GM18907 (cell line): ENCODE measurements at regions not wholly inside any gene's neighbourhood (a gene's known extent, or its start where the extent isn't known, plus 50 kb on each side); places are given as distances from the start of the nearest gene placed in this dataset.
"Not testable (repeated sequence)": the region's sequence is repeated elsewhere in the genome, so short reads cannot be mapped to it uniquely, and the experiment has no call there.

Source experiments
- ATAC-seq: cut with Tn5 transposase; IDR thresholded peaks from one replicate; pipeline ENCODE4 v1.9.1; 2021; ENCODE audit warnings: mild to moderate bottlenecking, moderate library complexity; ENCODE audit not compliant: unreplicated experiment

DNA sequence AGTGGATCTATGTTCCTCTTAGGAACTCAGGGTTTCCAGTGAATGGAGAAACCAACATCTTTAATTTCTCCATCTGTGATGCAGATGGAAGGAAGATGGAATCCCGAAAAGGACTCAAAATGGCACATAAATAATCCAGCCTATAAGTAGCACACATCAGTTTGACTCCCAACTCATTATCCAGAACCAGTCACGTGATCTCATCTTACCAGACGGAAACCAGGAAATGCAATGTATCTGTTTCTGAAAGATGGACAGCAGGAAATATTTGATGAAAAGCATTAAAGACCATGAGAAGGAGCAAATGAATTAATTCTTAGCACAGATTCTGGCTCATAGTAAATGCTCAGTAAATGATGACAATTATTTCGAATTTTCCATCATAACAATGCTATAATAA, 443.1 kb upstream of the FMR1 start:
- ATAC-seq: no peak

GRCh38 chrX:147476008-147476407, 435.7 kb upstream of the FMR1 start:
- no peak for ATAC-seq

DNA sequence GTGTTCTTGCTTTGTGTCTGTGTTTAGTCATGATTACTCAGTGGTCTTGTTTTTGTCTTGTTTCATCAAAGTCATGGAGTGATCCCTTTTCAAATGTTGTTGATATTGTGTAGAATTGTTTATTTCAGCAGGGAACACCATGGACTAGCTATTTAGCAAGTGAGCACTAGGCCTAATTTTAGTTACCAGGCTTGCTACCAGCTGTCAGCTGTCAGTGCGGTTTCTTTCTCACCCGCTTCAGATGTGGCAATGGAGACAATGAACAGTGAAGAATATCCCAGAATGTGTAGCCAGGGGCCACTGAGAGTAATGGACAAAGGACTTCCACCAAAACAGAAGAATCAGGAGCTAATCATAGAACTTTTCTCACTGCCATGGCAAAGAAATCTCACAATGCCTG, 432.8 kb upstream of the FMR1 start:
- no peak for ATAC-seq

DNA sequence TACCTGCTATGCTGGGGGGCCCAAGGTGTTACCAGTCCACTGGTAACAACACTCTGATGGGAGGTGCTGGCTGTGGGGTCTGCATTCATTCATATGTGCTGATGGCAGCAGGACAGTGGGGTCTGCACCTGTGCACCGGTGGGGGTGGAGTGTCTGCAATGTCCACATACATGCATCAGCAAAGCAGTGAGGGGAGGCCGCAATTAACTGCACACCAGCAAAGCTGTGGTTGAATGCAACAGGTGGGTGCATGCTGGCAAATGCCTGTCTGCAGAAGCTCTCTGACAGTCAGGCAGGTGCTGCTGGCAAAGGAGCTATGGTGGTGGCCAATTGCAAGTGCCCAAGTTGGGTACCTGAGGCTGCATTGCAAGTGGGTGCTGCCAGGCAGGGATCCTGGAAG, 426.5 kb upstream of the FMR1 start:
- no peak for ATAC-seq

- no peak for ATAC-seq
Observed at GRCh38 chrX:147494365-147494764, 417.4 kb upstream of the FMR1 start.

GRCh38 chrX:147498796-147499195, 412.9 kb upstream of the FMR1 start:
- no peak for ATAC-seq

GRCh38 chrX:147522981-147523380, 388.7 kb upstream of the FMR1 start:
- no peak for ATAC-seq

DNA sequence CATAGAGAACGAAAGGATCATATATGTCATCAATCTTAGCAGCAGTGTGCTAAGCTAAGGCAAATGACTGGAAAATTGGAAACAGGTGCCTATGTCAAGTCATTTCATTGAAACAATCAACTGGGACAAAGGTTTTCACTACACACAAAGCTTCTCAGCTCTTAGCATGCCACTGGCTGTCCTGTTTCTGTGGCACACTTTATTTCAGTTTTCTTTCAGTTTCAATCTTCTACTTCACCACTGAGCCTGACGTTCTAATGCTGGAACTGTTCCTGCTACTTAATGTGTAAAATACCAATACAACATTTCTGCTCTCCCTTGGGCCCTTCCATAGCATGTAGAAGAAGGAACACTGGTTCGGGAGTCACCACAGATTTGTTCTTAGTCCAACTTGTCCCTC, 378.3 kb upstream of the FMR1 start:
- no peak for ATAC-seq

DNA sequence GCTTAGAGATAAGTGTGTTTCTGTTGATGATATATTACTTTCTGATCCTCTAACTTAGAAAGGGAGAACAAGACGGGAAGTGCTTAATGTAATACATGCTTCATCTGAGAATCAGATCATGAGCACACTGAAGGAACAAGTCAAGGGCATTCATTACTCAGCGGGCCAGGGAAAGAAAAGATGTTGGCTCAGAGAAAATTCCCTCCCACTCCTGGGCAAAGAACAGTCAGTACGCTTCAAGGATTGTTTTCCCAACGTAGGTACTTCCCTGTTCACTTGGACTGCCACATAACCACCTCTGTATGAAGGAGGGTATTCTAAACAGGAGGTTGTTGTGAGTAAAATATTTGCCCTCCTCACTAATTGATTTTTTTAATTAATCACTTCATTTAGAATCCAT, 374.5 kb upstream of the FMR1 start:
- no peak for ATAC-seq

- not testable (repeated sequence) for ATAC-seq
Observed at GRCh38 chrX:147548023-147548422, 363.7 kb upstream of the FMR1 start.

GRCh38 chrX:147550217-147550616, 361.5 kb upstream of the FMR1 start:
- no peak for ATAC-seq

DNA sequence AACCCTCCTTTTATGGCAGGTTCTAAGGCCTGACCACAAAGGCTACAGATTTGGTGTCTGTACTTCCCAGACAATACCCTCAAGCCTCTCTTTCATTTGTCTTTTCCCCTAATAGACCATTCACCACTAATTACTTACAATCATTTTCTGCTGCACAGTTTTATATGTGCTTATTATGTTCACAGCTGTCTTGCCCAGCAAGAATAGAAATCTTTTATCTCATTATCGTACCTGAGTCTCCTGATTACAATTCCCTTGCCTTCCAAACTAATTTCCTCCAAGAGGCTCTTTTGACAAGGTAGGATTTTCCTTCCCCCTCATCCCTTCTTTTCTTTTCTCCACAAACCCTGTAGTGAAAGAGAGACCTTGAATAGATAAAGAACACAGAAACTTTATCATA, 352.5 kb upstream of the FMR1 start:
- no peak for ATAC-seq

- no peak for ATAC-seq
Observed at GRCh38 chrX:147565237-147565636, 346.5 kb upstream of the FMR1 start.

- ATAC-seq: no peak
Observed at GRCh38 chrX:147570483-147570882, 341.2 kb upstream of the FMR1 start.

- ATAC-seq: no peak
Observed at GRCh38 chrX:147573266-147573665, 338.5 kb upstream of the FMR1 start.

GRCh38 chrX:147602176-147602696, 309.5 kb upstream of the FMR1 start:
- ATAC-seq: no peak

DNA sequence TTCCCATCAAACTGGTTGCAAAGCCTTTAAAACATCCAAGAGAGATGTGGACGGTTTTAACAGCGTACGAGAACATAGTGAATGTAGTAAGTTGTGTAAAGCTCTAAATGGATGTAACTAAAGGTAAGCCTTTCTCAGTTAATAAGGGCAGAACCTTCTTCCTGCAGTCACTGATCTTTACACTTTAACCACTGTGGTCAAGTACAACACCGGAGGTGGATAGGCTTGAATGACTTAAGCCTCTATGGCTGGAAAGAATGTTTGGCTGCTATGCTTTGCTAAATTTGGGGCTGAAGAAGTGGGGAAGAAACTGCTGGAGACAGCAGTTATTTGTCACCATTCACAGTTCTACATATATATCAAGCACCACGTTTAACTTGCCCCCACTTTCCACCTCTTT, 285.1 kb upstream of the FMR1 start:
- no peak for ATAC-seq

DNA sequence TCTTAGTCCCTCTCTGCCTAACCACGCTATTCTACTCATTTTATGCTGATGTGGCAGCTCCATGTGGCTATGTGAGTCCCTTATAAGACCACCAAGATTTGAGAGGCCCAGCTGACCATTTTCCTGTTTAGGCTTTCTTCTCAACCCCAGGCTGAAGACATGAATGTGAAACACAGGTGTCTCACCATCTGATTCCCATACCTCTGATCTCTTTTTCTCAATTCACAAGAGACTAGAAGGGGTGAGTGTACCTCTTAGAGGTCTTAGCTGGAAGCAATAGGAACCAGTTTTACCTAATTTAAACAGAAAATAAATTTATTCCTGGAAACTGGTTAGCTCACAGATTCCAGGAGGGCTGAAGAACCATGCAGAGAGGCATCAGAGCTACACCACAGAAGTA, 276.5 kb upstream of the FMR1 start:
- ATAC-seq: no peak

- no peak for ATAC-seq
Observed at GRCh38 chrX:147637190-147637589, 274.5 kb upstream of the FMR1 start.

- no peak for ATAC-seq
Observed at GRCh38 chrX:147646949-147647723, 264.6 kb upstream of the FMR1 start.

DNA sequence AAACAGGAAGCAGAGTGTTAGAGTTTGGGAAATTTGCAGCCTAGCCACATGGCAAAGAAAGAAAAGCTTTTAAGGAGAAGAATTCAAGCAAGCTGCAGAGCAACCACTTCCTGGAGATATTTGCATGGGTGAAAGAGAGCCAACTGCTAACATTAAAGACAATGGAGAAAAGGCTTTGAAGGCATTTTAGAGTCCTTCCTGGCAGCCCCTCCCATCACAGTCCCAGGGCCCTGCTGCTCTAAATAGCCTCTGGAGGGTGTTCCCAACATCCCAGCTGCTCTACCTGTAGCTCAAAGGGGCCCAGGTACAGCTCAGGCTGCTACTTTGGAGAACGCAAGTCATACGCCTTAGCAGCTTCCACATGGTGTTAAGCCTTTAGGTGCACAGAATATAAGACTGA, 235.9 kb upstream of the FMR1 start:
- no peak for ATAC-seq

DNA sequence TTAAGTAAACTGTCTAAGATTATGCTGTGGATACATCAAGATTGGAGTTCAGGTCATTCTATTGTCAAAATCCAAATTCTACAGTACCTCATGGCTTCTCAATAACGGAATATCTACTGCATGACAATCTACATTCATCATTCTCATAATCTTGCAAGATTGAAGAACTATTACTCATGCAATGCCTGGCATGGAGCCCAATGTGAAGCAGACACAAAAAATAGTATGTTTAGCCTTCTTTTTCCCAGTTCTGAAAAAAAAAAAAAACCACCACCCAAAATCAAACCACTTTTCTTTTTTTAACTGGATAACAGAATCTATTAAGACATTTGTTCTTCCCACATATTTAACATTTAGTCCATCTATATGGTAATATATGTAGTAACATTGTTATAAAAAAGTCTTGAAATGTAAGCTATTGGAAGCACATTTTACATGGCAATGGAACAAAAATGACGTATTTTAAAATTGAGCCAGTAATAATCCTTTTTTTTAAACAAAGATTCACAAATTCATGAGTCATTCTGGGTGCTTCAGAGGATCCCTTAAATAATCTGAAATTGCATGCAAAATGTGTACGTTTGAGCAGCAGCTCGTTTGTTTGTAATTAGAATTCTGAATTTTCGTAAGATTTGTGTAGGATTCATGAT, 232.2 kb upstream of the FMR1 start:
- no peak for ATAC-seq
